Astrocyte (in vitro differentiated cells and primary cell): ENCODE measurements at regions not wholly inside any gene's neighbourhood (a gene's known extent, or its start where the extent isn't known, plus 50 kb on each side); places are given as distances from the start of the nearest gene placed in this dataset.

ENCODE experiments used
- DNase-seq: peaks from one replicate; pipeline ENCODE4 v3.0.0-alpha.2; 2010; ENCODE audit warnings: low read depth
- FAIRE-seq: peaks from 2 replicates; lab custom pipeline; 2011; peaks lifted over from hg19 to GRCh38; lab: Jason Lieb, UNC
- H2AFZ ChIP-seq: 2 replicates; pipeline ENCODE4 v1.6.0; 2012; ENCODE audit warnings: low read depth, low read length, inconsistent platforms
- H3K27ac ChIP-seq: 2 replicates; pipeline ENCODE4 v1.5.1; 2011; ENCODE audit warnings: low read depth, low read length, inconsistent platforms
- H3K27me3 ChIP-seq: 2 replicates; pipeline ENCODE4 v1.6.0; 2011; ENCODE audit warnings: low read length, inconsistent platforms; ENCODE audit not compliant: insufficient read depth
- H3K36me3 ChIP-seq: 2 replicates; pipeline ENCODE4 v1.5.1; 2011; ENCODE audit warnings: low read length, inconsistent platforms; ENCODE audit not compliant: insufficient read depth
- H3K4me1 ChIP-seq: 2 replicates; pipeline ENCODE4 v1.5.1; 2011; ENCODE audit warnings: low read length, inconsistent platforms; ENCODE audit not compliant: insufficient read depth
- H3K4me2 ChIP-seq: 2 replicates; pipeline ENCODE4 v1.6.0; 2012; ENCODE audit warnings: low read length, inconsistent platforms
- H3K4me3 ChIP-seq: 2 replicates; pipeline ENCODE4 v1.5.1; 2011; ENCODE audit warnings: low read depth, mild to moderate bottlenecking, low read length, inconsistent platforms; ENCODE audit not compliant: insufficient read depth
- H3K79me2 ChIP-seq: 2 replicates; pipeline ENCODE4 v1.6.0; 2012; ENCODE audit warnings: mild to moderate bottlenecking, low read length, inconsistent platforms; ENCODE audit not compliant: insufficient read depth
- H3K9ac ChIP-seq: 2 replicates; pipeline ENCODE4 v1.6.0; 2012; ENCODE audit warnings: mild to moderate bottlenecking, low read length, inconsistent platforms
- H3K9me3 ChIP-seq: 2 replicates; pipeline ENCODE4 v1.5.1; 2012; ENCODE audit warnings: low read depth, mild to moderate bottlenecking, low read length, inconsistent platforms; ENCODE audit not compliant: insufficient read depth
- H4K20me1 ChIP-seq: 2 replicates; pipeline ENCODE4 v1.6.0; 2012; ENCODE audit warnings: low read length, inconsistent platforms; ENCODE audit not compliant: insufficient read depth
- H3K27ac Mint-ChIP-seq: one replicate; pipeline ENCODE4 v1.8.0; 2021; ENCODE audit warnings: mild to moderate bottlenecking, mixed read lengths; ENCODE audit not compliant: unreplicated experiment
- H3K27me3 Mint-ChIP-seq: one replicate; pipeline ENCODE4 v1.8.0; 2021; ENCODE audit warnings: low read depth, mixed read lengths; ENCODE audit not compliant: unreplicated experiment
- H3K36me3 Mint-ChIP-seq: one replicate; pipeline ENCODE4 v1.8.0; 2021; ENCODE audit warnings: low read depth, mixed read lengths; ENCODE audit not compliant: unreplicated experiment
- H3K4me1 Mint-ChIP-seq: one replicate; pipeline ENCODE4 v1.8.0; 2021; ENCODE audit warnings: low read depth, mixed read lengths; ENCODE audit not compliant: unreplicated experiment
- H3K4me3 Mint-ChIP-seq: one replicate; pipeline ENCODE4 v1.8.0; 2021; ENCODE audit warnings: mild to moderate bottlenecking, moderate library complexity, mixed read lengths; ENCODE audit not compliant: unreplicated experiment
- H3K9me3 Mint-ChIP-seq: one replicate; pipeline ENCODE4 v1.8.0; 2021; ENCODE audit warnings: mild to moderate bottlenecking, mixed read lengths; ENCODE audit not compliant: unreplicated experiment
- CTCF ChIP-seq: IDR thresholded peaks from 2 replicates; pipeline ENCODE4 v1.5.1; 2011; ENCODE audit warnings: low read depth, mild to moderate bottlenecking, inconsistent platforms, low read length, moderate library complexity; ENCODE audit not compliant: insufficient read depth
- EZH2 ChIP-seq: IDR thresholded peaks from 2 replicates; pipeline ENCODE4 v1.6.1; 2012; ENCODE audit warnings: mild to moderate bottlenecking, low read length, inconsistent platforms; ENCODE audit not compliant: insufficient read depth

- H3K4me2 ChIP-seq: no peak overlapping the region
- Mint-ChIP-seq H3K27me3 (peaks cover 9% of the 10 kb centered on the region), H3K27ac (peak overlapping the region; percentile 42), H3K9me3 (peaks cover 3% of the 10 kb centered on the region), H3K36me3 (no peaks in the 10 kb centered on the region), H3K4me1 (peaks cover 6% of the 10 kb centered on the region), H3K4me3 (no peak overlapping the region)
- no peaks in the 10 kb centered on the region for H3K9me3 ChIP-seq
- DNase-seq: no peak
- no peaks in the 10 kb centered on the region for H3K79me2 ChIP-seq
- H3K4me1 ChIP-seq: no peaks in the 10 kb centered on the region
- no peak overlapping the region for H2AFZ ChIP-seq
- TF ChIP-seq EZH2 (no peak), CTCF (no peak)
- H3K27ac ChIP-seq: no peak overlapping the region
- no peak overlapping the region for H3K4me3 ChIP-seq
- H4K20me1 ChIP-seq: no peaks in the 10 kb centered on the region
- FAIRE-seq: no peak
- no peaks in the 10 kb centered on the region for H3K36me3 ChIP-seq
- peaks cover 2% of the 10 kb centered on the region for H3K27me3 ChIP-seq
- H3K9ac ChIP-seq: no peak overlapping the region
Measured at GRCh38 chrX:39418731-39419638, 617.7 kb downstream of the MID1IP1 start.

DNA sequence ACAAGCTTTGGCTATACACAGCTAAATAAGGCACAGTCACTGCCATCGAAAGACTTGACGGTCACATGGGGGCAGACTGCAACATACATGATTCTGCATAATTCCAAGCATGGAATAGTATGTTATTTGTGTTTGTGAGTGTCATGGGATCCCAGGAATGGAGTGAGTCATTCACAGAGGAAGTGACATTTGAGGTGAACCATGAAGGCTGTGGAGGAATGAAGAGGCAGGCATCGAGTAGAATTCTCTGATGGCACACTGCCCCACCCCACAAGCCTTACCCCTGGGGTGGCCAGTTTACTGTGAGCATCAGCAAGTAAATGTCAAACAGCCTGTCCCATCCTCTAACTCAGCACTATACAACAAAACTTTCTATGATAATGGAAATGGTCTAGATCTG lies 619.7 kb downstream of the MID1IP1 start:
- H3K27me3 ChIP-seq: peaks cover 2% of the 10 kb centered on the region
- no peaks in the 10 kb centered on the region for H3K79me2 ChIP-seq
- H3K36me3 ChIP-seq: no peaks in the 10 kb centered on the region
- no peak overlapping the region for H3K9ac ChIP-seq
- no peaks in the 10 kb centered on the region for H3K36me3 Mint-ChIP-seq
- H3K4me1 Mint-ChIP-seq: peaks cover 6% of the 10 kb centered on the region
- H3K4me3 ChIP-seq: no peak overlapping the region
- H3K27me3 Mint-ChIP-seq: peaks cover 7% of the 10 kb centered on the region
- H3K9me3 ChIP-seq: no peaks in the 10 kb centered on the region
- TF ChIP-seq EZH2: no peak
- no peak for TF ChIP-seq CTCF
- no peak overlapping the region for H3K4me3 Mint-ChIP-seq
- H3K4me1 ChIP-seq: no peaks in the 10 kb centered on the region
- H3K27ac Mint-ChIP-seq: no peak overlapping the region
- no peak overlapping the region for H2AFZ ChIP-seq
- DNase-seq (peak; percentile 3), FAIRE-seq (peak; percentile 50)
- no peak overlapping the region for H3K4me2 ChIP-seq
- peaks cover 5% of the 10 kb centered on the region for H3K9me3 Mint-ChIP-seq
- H4K20me1 ChIP-seq: no peaks in the 10 kb centered on the region
- H3K27ac ChIP-seq: no peak overlapping the region
